Stimulated activated CD4-positive, alpha-beta T cell treated with anti-CD3 and anti-CD28 coated beads, Interleukin-15, amount 100 ng/mL, for 48 hours (primary cell): ENCODE measurements at regions not wholly inside any gene's neighbourhood (a gene's known extent, or its start where the extent isn't known, plus 50 kb on each side); places are given as distances from the start of the nearest gene placed in this dataset.
"Not testable (repeated sequence)": the region's sequence is repeated elsewhere in the genome, so short reads cannot be mapped to it uniquely, and the experiment has no call there.

Source experiments
- DNase-seq, 2 donors: peaks; one replicate each; pipeline ENCODE4 v3.0.0-alpha.2; 2020; ENCODE audit warnings: low read depth in 2 of 2

DNA sequence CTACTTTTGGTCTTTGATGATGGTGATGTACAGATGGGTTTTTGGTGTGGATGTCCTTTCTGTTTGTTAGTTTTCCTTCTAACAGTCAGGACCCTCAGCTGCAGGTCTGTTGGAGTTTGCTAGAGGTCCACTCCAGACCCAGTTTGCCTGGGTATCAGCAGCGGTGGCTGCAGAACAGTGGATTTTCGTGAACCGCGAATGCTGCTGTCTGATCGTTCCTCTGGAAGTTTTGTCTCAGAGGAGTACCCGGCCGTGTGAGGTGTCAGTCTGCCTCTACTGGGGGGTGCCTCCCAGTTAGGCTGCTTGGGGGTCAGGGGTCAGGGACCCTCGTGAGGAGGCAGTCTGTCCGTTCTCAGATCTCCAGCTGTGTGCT lies 56.6 kb upstream of the TNFAIP8 start:
- not testable (repeated sequence) for DNase-seq

DNA sequence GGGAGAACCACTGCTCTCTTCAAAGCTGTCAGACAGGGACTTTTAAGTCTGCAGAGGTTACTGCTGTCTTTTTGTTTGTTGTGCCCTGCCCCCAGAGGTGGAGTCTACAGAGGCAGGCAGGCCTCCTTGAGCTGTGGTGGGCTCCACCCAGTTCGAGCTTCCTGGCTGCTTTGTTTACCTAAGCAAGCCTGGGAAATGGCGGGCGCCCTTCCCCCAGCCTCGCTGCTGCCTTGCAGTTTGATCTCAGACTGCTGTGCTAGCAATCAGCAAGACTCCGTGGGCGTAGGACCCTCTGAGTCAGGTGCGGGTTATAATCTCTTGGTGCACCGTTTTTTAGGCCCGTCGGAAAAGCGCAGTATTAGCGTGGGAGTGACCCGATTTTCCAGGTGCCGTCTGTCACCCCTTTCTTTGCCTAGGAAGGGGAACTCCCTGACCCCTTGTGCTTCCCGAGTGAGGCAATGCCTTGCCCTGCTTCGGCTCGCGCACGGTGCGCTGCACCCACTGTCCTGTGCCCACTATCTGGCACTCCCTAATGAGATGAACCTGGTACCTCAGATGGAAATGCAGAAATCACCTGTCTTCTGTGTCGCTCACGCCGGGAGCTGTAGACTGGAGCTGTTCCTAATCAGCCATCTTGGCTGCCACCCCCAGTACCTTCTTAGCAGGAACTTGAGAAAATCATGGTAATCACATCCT lies 56.1 kb upstream of the TNFAIP8 start:
- peak; percentile 86 to 91 for DNase-seq

DNA sequence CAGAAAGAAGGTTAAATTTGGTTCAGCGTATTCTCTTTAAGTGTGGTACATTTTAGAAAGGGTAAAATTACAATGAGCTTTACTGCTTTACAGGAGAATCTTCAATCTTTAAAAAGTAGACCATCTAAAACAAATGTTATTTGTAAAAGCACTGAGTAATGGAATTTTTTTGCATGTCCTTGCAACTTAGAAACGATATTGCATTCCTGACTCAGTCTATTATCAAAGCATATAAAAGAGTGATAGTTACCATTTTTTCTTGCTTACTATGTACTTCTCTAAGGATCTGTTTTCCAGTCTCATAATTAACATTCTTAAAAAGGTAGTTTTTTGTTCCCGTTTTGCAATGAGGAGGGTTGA lies 55.5 kb upstream of the TNFAIP8 start:
- DNase-seq, result no peak

DNA sequence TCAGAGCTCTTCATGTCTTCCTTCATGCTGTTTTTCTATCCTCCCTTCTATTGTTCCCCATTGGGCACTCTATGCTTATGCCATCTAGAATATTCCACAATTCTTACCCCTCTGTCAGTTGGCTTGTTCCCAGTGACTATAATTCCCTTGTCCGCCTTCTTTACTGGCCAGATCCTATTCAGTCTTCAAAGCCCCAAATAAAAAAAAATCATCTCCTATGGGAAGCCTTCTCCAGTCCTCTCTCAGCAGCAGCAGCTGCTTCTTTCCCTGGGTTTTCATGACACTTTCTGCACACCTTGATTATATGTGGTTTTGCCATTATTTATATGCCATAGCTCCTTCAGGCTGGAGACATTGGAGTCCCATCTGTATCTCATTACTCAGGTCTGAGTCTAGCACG lies 54.6 kb upstream of the TNFAIP8 start:
- DNase-seq, result no peak

DNA sequence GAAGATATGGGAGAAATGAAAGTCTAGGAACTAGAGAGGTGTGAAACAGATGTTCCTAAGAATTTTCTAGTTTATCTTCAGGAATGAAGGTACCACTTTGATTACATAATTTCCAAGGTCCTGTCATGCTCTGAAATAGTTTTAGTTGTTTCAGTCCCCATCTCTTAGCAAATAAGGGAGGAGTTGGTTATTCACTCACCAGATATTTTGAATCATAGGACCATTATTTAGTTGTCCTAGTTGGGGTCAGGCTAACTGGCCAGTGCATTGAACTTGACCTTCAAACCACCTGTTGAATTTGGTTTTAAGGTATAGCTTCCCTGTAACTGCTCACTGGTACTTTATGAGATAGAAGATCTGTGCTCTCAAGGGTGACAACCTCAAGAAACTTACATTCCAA lies 53.9 kb upstream of the TNFAIP8 start:
- no peak for DNase-seq

DNA sequence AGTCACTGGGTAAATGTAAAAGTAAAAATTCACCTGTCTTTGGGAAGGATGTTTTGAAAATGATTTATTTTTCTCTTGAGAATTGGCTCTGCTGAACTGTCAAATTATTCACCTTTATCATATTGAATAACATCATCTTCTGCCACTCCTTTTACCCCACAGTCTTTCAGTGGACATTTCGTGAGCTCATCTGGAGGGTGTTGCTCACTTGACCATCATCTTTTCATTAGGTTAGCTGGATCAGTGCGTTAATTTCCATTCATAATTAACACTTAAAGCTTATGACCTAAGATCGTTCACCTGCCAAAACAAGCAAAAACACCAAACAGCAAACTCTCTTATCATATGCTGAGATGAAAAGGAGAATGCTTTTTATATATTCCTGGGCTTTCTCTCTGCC lies 53.4 kb upstream of the TNFAIP8 start:
- no peak for DNase-seq

DNA sequence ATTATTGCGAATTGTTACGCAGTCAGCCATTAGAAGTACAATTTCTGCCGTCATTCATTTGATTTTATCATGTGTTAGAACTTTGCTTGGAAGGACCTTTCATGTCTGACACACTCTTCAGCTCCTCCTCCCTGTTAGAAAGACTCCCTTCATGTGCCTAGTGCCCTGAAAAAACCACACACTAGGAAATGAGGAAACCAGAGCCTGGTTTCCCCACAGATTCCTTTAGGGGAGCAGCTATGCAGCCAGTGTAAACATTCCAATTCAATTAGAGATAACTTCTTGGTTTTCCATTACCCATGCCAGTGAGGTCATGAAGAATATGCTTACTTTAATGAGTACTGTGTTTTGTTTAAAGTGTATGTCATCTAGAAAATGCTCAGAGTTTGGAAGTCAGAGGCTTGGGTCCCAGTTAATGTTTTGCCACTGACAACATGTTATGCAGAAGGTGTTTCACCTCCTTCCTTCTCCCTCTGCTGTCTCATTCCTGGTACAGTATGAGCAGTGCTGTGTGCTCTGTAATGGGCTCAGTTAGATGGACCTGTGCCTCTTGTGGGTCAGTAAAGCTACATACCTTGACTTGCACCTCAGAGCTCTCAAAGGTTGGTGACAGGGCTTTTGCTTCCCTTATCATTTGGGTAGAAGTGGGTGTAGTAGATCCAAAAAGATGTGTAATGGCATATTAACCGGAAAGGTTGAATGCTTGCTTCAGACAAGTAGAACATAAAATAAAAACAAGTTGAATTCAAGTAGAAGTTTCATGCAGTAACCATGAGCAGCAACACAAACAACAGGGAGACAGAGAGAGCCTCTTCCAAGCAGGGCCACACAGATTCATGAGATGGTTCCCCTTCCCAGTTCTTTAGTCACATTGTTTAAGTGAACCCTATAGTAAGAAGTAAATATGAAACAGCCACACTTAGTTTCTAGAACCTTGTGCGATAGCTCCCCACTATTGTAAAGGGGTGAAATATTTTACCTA lies 52.6 kb upstream of the TNFAIP8 start:
- no peak for DNase-seq

DNA sequence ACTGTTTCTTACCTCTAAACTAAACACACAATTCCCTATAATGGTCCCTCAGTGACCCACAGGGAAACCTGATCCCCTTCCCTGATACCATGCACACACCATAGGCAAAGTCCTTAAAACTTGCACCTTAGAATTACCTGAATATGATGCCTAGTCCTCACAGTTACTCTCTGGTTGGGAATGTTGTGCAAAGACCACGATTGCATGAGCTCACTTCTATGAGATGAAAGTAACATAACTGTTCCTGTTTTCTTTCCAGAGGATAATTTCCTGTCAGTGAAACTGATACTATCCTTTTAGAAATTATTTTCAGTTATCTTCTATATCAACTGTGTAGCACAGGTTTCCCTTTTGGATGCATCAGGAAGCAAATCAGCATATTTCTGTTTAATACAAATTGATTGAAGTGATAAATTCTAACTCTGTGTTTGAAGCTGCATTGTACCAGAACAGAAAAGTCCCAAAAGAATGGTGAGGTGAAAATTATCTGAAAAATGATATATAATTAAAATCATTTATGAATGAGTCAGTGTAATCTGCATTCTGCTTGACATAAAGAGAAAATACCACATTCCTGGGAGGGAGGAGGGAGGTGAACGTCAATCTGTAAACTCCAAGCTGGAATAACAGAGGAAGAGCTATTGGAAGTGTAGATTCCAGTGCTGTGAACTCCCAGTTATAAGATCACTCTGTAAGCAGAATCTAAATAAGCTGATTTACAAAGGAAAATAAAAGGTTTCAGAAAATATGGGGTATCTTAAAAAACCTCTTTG lies 51.2 kb upstream of the TNFAIP8 start:
- no peak for DNase-seq
